ENCODE measurements at regions not wholly inside any gene's neighbourhood (a gene's known extent, or its start where the extent isn't known, plus 50 kb on each side); places are given as distances from the start of the nearest gene placed in this dataset.

DNA sequence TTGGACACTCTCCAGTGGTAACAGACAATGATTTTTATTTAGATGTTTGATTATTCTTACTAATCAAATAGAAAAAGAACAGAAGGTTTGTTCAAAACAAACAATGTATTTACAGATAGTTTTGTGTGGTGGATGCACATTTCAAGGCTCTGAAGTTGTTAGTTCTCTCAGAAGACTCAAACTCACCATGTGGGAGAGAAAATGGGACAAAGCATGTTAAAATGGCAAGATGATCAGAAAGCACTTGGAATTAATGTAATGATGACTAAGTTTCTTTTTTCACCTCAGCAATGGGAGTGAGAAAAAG lies 450.5 kb upstream of the KCNMB2 start:
- no peak overlapping the region for H3K4me3 ChIP-seq (ENCODE audit: control insufficient read depth, low read depth, low read length)
- no peak for DNase-seq (ENCODE audit: low read depth)
- TF ChIP-seq, protein P1, sequence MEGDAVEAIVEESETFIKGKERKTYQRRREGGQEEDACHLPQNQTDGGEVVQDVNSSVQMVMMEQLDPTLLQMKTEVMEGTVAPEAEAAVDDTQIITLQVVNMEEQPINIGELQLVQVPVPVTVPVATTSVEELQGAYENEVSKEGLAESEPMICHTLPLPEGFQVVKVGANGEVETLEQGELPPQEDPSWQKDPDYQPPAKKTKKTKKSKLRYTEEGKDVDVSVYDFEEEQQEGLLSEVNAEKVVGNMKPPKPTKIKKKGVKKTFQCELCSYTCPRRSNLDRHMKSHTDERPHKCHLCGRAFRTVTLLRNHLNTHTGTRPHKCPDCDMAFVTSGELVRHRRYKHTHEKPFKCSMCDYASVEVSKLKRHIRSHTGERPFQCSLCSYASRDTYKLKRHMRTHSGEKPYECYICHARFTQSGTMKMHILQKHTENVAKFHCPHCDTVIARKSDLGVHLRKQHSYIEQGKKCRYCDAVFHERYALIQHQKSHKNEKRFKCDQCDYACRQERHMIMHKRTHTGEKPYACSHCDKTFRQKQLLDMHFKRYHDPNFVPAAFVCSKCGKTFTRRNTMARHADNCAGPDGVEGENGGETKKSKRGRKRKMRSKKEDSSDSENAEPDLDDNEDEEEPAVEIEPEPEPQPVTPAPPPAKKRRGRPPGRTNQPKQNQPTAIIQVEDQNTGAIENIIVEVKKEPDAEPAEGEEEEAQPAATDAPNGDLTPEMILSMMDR (conservative IDR thresholded peaks at IDR 0.05; ENCODE audit: control insufficient read depth, insufficient read depth, low read depth, low read length) = no peak

GRCh38 chr3:178086144-178086825 lies 450.0 kb upstream of the KCNMB2 start:
- no peak for DNase-seq (ENCODE audit: low read depth)
- TF ChIP-seq, protein P1 (conservative IDR thresholded peaks at IDR 0.05; ENCODE audit: control insufficient read depth, insufficient read depth, low read depth, low read length) = no peak
- H3K4me3 ChIP-seq (ENCODE audit: control insufficient read depth, low read depth, low read length) = no peak overlapping the region

- H3K4me3 ChIP-seq (ENCODE audit: control insufficient read depth, low read depth, low read length) = no peak overlapping the region
- TF ChIP-seq, protein P1 (conservative IDR thresholded peaks at IDR 0.05; ENCODE audit: control insufficient read depth, insufficient read depth, low read depth, low read length) = no peak
- no peak for DNase-seq (ENCODE audit: low read depth)
These were observed 448.9 kb upstream of the KCNMB2 start for GRCh38 chr3:178087376-178087775.

- DNase-seq (ENCODE audit: low read depth) = no peak
- no peak overlapping the region for H3K4me3 ChIP-seq (ENCODE audit: control insufficient read depth, low read depth, low read length)
These were observed 447.3 kb upstream of the KCNMB2 start for GRCh38 chr3:178088963-178089362.

GRCh38 chr3:178090899-178091298 lies 445.3 kb upstream of the KCNMB2 start:
- TF ChIP-seq, protein P1 (conservative IDR thresholded peaks at IDR 0.05; ENCODE audit: control insufficient read depth, insufficient read depth, low read depth, low read length) = no peak
- no peak overlapping the region for H3K4me3 ChIP-seq (ENCODE audit: control insufficient read depth, low read depth, low read length)
- DNase-seq (ENCODE audit: low read depth) = no peak

More at GRCh38 chr3:178088963-178089362, 447.3 kb upstream of the KCNMB2 start:
- TF ChIP-seq, protein P1 (conservative IDR thresholded peaks at IDR 0.05; ENCODE audit: control insufficient read depth, insufficient read depth, low read depth, low read length) = no peak

GRCh38 chr3:178095522-178095921 lies 440.7 kb upstream of the KCNMB2 start:
- no peak overlapping the region for H3K4me3 ChIP-seq (ENCODE audit: control insufficient read depth, low read depth, low read length)
- DNase-seq (ENCODE audit: low read depth) = no peak
- TF ChIP-seq, protein P1 (conservative IDR thresholded peaks at IDR 0.05; ENCODE audit: control insufficient read depth, insufficient read depth, low read depth, low read length) = no peak

DNA sequence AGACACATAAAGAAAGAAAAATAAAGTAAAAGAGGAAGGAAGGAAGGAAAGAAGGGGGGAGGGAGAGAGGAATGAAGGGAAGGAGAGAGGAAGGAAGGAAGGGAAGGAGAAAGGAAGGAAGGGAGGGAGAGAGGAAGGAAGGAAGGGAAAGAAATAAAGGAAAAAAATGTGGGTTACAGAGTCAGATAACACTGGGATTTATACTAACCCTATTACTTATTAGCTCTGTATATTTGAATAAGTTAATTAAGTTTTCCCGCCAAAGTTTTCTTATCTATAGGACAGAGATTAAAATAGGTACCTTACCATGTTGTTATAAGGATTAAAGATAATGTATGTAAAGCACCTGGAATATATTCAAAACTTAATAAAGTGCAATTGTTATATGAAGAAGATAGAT lies 439.3 kb upstream of the KCNMB2 start:
- no peak overlapping the region for H3K4me3 ChIP-seq (ENCODE audit: control insufficient read depth, low read depth, low read length)
- TF ChIP-seq, protein P1 (conservative IDR thresholded peaks at IDR 0.05; ENCODE audit: control insufficient read depth, insufficient read depth, low read depth, low read length) = no peak
- DNase-seq (ENCODE audit: low read depth) = no peak
